ENCODE measurements at regions not wholly inside any gene's neighbourhood (a gene's known extent, or its start where the extent isn't known, plus 50 kb on each side); places are given as distances from the start of the nearest gene placed in this dataset.

GRCh38 chr3:177600411-177600810, 403.1 kb upstream of the TBL1XR1 start:
- no peak overlapping the region for H4K5ac ChIP-seq (ENCODE audit: low read length)
- WGBS (ENCODE audit: extremely low coverage, insufficient coverage, low lambda C conversion rate), result no CpG with 5 or more reads among the region's 2 CpGs
- no peak overlapping the region for H3K23ac ChIP-seq (ENCODE audit: low read length)
- no peaks in the 10 kb centered on the region for H3K79me1 ChIP-seq (ENCODE audit: low read length)
- H3K4me2 ChIP-seq (ENCODE audit: low read length), result no peak overlapping the region
- no peak overlapping the region for H2AK5ac ChIP-seq (ENCODE audit: low read length)
- no peak overlapping the region for H2BK120ac ChIP-seq (ENCODE audit: low read depth, low read length)
- H3K4ac ChIP-seq (ENCODE audit: low read depth, low read length), result no peak overlapping the region
- no peak overlapping the region for H2BK5ac ChIP-seq (ENCODE audit: low read length)
- no peak overlapping the region for H3K56ac ChIP-seq (ENCODE audit: low read length)
- no peaks in the 10 kb centered on the region for H3K36me3 ChIP-seq (ENCODE audit: control insufficient read depth, insufficient read depth, low read length)
- no peak overlapping the region for H4K8ac ChIP-seq (ENCODE audit: low read depth, low read length)
- H3K18ac ChIP-seq (ENCODE audit: low read length), result no peak overlapping the region
- no peak for DNase-seq
- no peak overlapping the region for H3K4me3 ChIP-seq (ENCODE audit: low read length)
- peaks cover 5% of the 10 kb centered on the region for H3K4me1 ChIP-seq (ENCODE audit: control insufficient read depth, low read depth, low read length)
- H3K9ac ChIP-seq (ENCODE audit: low read length), result no peak overlapping the region
- H3K27me3 ChIP-seq (ENCODE audit: insufficient read depth, low read length, poor library complexity), result no peaks in the 10 kb centered on the region
- H3K79me2 ChIP-seq (ENCODE audit: control insufficient read depth, insufficient read depth, low read length), result no peaks in the 10 kb centered on the region
- no peak overlapping the region for H2BK15ac ChIP-seq (replicated peaks; ENCODE audit: low read depth)
- no peak overlapping the region for H3K27ac ChIP-seq (ENCODE audit: low read depth, low read length)

- Histone ChIP-seq H3K36me3 (ENCODE audit: control insufficient read depth, insufficient read depth, low read length) (no peaks in the 10 kb centered on the region), H4K5ac (ENCODE audit: low read length) (no peak overlapping the region), H3K79me1 (ENCODE audit: low read length) (no peaks in the 10 kb centered on the region), H3K27me3 (ENCODE audit: insufficient read depth, low read length, poor library complexity) (no peaks in the 10 kb centered on the region), H3K4me3 (ENCODE audit: low read length) (no peak overlapping the region), H3K4ac (ENCODE audit: low read depth, low read length) (no peak overlapping the region), H2BK5ac (ENCODE audit: low read length) (no peak overlapping the region), H3K18ac (ENCODE audit: low read length) (peak overlapping the region; percentile 80), H3K27ac (ENCODE audit: low read depth, low read length) (no peak overlapping the region), H2BK120ac (ENCODE audit: low read depth, low read length) (no peak overlapping the region), H3K23ac (ENCODE audit: low read length) (no peak overlapping the region), H2BK15ac (replicated peaks; ENCODE audit: low read depth) (no peak overlapping the region), H4K8ac (ENCODE audit: low read depth, low read length) (no peak overlapping the region), H3K4me2 (ENCODE audit: low read length) (no peak overlapping the region), H3K9ac (ENCODE audit: low read length) (no peak overlapping the region), H3K79me2 (ENCODE audit: control insufficient read depth, insufficient read depth, low read length) (no peaks in the 10 kb centered on the region), H2AK5ac (ENCODE audit: low read length) (no peak overlapping the region), H3K4me1 (ENCODE audit: control insufficient read depth, low read depth, low read length) (peaks cover 5% of the 10 kb centered on the region), H3K56ac (ENCODE audit: low read length) (no peak overlapping the region)
- no peak for DNase-seq
Measured at GRCh38 chr3:177601152-177601551, 403.9 kb upstream of the TBL1XR1 start.

- Histone ChIP-seq H3K79me2 (ENCODE audit: control insufficient read depth, insufficient read depth, low read length) (no peaks in the 10 kb centered on the region), H3K27me3 (ENCODE audit: insufficient read depth, low read length, poor library complexity) (no peaks in the 10 kb centered on the region), H3K27ac (ENCODE audit: low read depth, low read length) (no peak overlapping the region), H2BK5ac (ENCODE audit: low read length) (no peak overlapping the region), H2BK120ac (ENCODE audit: low read depth, low read length) (no peak overlapping the region), H3K56ac (ENCODE audit: low read length) (no peak overlapping the region), H3K36me3 (ENCODE audit: control insufficient read depth, insufficient read depth, low read length) (no peaks in the 10 kb centered on the region), H3K4me1 (ENCODE audit: control insufficient read depth, low read depth, low read length) (peaks cover 7% of the 10 kb centered on the region), H3K4ac (ENCODE audit: low read depth, low read length) (peak overlapping the region; percentile 36), H2BK15ac (replicated peaks; ENCODE audit: low read depth) (no peak overlapping the region), H4K8ac (ENCODE audit: low read depth, low read length) (no peak overlapping the region), H3K79me1 (ENCODE audit: low read length) (no peaks in the 10 kb centered on the region), H3K9ac (ENCODE audit: low read length) (no peak overlapping the region), H3K23ac (ENCODE audit: low read length) (no peak overlapping the region), H3K18ac (ENCODE audit: low read length) (no peak overlapping the region), H4K5ac (ENCODE audit: low read length) (no peak overlapping the region), H2AK5ac (ENCODE audit: low read length) (no peak overlapping the region), H3K4me3 (ENCODE audit: low read length) (no peak overlapping the region), H3K4me2 (ENCODE audit: low read length) (no peak overlapping the region)
- no CpG with 5 or more reads among the region's 2 CpGs for WGBS (ENCODE audit: extremely low coverage, insufficient coverage, low lambda C conversion rate)
- DNase-seq, result no peak
Measured at GRCh38 chr3:177602601-177603147, 405.4 kb upstream of the TBL1XR1 start.

- Histone ChIP-seq H4K5ac (ENCODE audit: low read length) (no peak overlapping the region), H2AK5ac (ENCODE audit: low read length) (no peak overlapping the region), H2BK5ac (ENCODE audit: low read length) (no peak overlapping the region), H3K27me3 (ENCODE audit: insufficient read depth, low read length, poor library complexity) (no peaks in the 10 kb centered on the region), H3K79me2 (ENCODE audit: control insufficient read depth, insufficient read depth, low read length) (no peaks in the 10 kb centered on the region), H3K4me2 (ENCODE audit: low read length) (no peak overlapping the region), H2BK120ac (ENCODE audit: low read depth, low read length) (no peak overlapping the region), H3K79me1 (ENCODE audit: low read length) (no peaks in the 10 kb centered on the region), H3K9ac (ENCODE audit: low read length) (no peak overlapping the region), H3K27ac (ENCODE audit: low read depth, low read length) (no peak overlapping the region), H3K4me1 (ENCODE audit: control insufficient read depth, low read depth, low read length) (peaks cover 4% of the 10 kb centered on the region), H3K23ac (ENCODE audit: low read length) (no peak overlapping the region), H3K4ac (ENCODE audit: low read depth, low read length) (no peak overlapping the region), H3K36me3 (ENCODE audit: control insufficient read depth, insufficient read depth, low read length) (no peaks in the 10 kb centered on the region), H4K8ac (ENCODE audit: low read depth, low read length) (no peak overlapping the region), H3K18ac (ENCODE audit: low read length) (no peak overlapping the region), H2BK15ac (replicated peaks; ENCODE audit: low read depth) (no peak overlapping the region), H3K4me3 (ENCODE audit: low read length) (no peak overlapping the region), H3K56ac (ENCODE audit: low read length) (no peak overlapping the region)
- DNase-seq, result no peak
- WGBS (ENCODE audit: extremely low coverage, insufficient coverage, low lambda C conversion rate), result no CpG with 5 or more reads among the region's 2 CpGs
Measured at GRCh38 chr3:177603148-177603603, 405.9 kb upstream of the TBL1XR1 start.

GRCh38 chr3:177604181-177604580, 406.9 kb upstream of the TBL1XR1 start:
- H3K36me3 ChIP-seq (ENCODE audit: control insufficient read depth, insufficient read depth, low read length), result no peaks in the 10 kb centered on the region
- H4K5ac ChIP-seq (ENCODE audit: low read length), result no peak overlapping the region
- no peak overlapping the region for H3K9ac ChIP-seq (ENCODE audit: low read length)
- H3K18ac ChIP-seq (ENCODE audit: low read length), result no peak overlapping the region
- no peaks in the 10 kb centered on the region for H3K79me1 ChIP-seq (ENCODE audit: low read length)
- no peak overlapping the region for H2BK15ac ChIP-seq (replicated peaks; ENCODE audit: low read depth)
- no peaks in the 10 kb centered on the region for H3K79me2 ChIP-seq (ENCODE audit: control insufficient read depth, insufficient read depth, low read length)
- H3K4ac ChIP-seq (ENCODE audit: low read depth, low read length), result no peak overlapping the region
- peak; percentile 60 for DNase-seq
- H2BK5ac ChIP-seq (ENCODE audit: low read length), result no peak overlapping the region
- no peak overlapping the region for H3K4me3 ChIP-seq (ENCODE audit: low read length)
- H3K4me2 ChIP-seq (ENCODE audit: low read length), result no peak overlapping the region
- no CpG with 5 or more reads among the region's 7 CpGs for WGBS (ENCODE audit: extremely low coverage, insufficient coverage, low lambda C conversion rate)
- H3K27ac ChIP-seq (ENCODE audit: low read depth, low read length), result no peak overlapping the region
- no peak overlapping the region for H4K8ac ChIP-seq (ENCODE audit: low read depth, low read length)
- peaks cover 4% of the 10 kb centered on the region for H3K4me1 ChIP-seq (ENCODE audit: control insufficient read depth, low read depth, low read length)
- peak overlapping the region; percentile 67 for H2BK120ac ChIP-seq (ENCODE audit: low read depth, low read length)
- no peak overlapping the region for H3K56ac ChIP-seq (ENCODE audit: low read length)
- H2AK5ac ChIP-seq (ENCODE audit: low read length), result no peak overlapping the region
- H3K27me3 ChIP-seq (ENCODE audit: insufficient read depth, low read length, poor library complexity), result no peaks in the 10 kb centered on the region
- H3K23ac ChIP-seq (ENCODE audit: low read length), result no peak overlapping the region

- Histone ChIP-seq H3K36me3 (ENCODE audit: control insufficient read depth, insufficient read depth, low read length) (no peaks in the 10 kb centered on the region), H3K23ac (ENCODE audit: low read length) (no peak overlapping the region), H4K5ac (ENCODE audit: low read length) (no peak overlapping the region), H2AK5ac (ENCODE audit: low read length) (no peak overlapping the region), H3K56ac (ENCODE audit: low read length) (no peak overlapping the region), H3K4me2 (ENCODE audit: low read length) (no peak overlapping the region), H3K27me3 (ENCODE audit: insufficient read depth, low read length, poor library complexity) (no peaks in the 10 kb centered on the region), H3K27ac (ENCODE audit: low read depth, low read length) (no peak overlapping the region), H2BK5ac (ENCODE audit: low read length) (no peak overlapping the region), H3K4me1 (ENCODE audit: control insufficient read depth, low read depth, low read length) (peaks cover 4% of the 10 kb centered on the region), H3K79me1 (ENCODE audit: low read length) (no peaks in the 10 kb centered on the region), H3K4ac (ENCODE audit: low read depth, low read length) (no peak overlapping the region), H2BK120ac (ENCODE audit: low read depth, low read length) (no peak overlapping the region), H2BK15ac (replicated peaks; ENCODE audit: low read depth) (no peak overlapping the region), H3K79me2 (ENCODE audit: control insufficient read depth, insufficient read depth, low read length) (no peaks in the 10 kb centered on the region), H3K18ac (ENCODE audit: low read length) (no peak overlapping the region), H4K8ac (ENCODE audit: low read depth, low read length) (no peak overlapping the region), H3K4me3 (ENCODE audit: low read length) (no peak overlapping the region), H3K9ac (ENCODE audit: low read length) (no peak overlapping the region)
- peak; percentile 85 for DNase-seq
- WGBS (ENCODE audit: extremely low coverage, insufficient coverage, low lambda C conversion rate), result no CpG with 5 or more reads among the region's 4 CpGs
Measured at GRCh38 chr3:177606891-177607290, 409.6 kb upstream of the TBL1XR1 start.

Data from mesendoderm (in vitro differentiated cells).